GM19240 (cell line): ENCODE measurements at regions not wholly inside any gene's neighbourhood (a gene's known extent, or its start where the extent isn't known, plus 50 kb on each side); places are given as distances from the start of the nearest gene placed in this dataset.

ENCODE experiments used
- DNase-seq: peaks from one replicate; pipeline ENCODE4 v3.0.0; 2011; ENCODE audit warnings: low spot score; ENCODE audit not compliant: insufficient read length

DNA sequence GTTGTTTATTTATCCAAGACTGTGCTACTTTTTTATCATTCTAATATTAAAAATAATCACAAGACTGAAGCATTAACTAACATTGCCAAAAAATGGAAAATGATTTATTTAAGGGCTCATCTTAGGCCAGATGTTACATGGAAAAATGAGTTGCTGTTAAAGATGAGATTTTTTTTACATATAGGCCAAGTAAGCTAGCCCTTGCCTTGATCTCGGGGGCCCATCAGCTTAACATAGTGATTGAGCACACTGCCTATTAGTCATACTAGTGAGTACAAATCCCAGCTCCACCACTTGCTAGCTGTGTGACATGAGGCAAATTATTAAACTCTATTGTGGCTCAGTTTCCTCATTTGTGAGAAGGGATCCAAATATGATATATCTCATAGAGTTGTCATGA is 275.9 kb upstream of the SNX7 start:
- DNase-seq, result no peak

DNA sequence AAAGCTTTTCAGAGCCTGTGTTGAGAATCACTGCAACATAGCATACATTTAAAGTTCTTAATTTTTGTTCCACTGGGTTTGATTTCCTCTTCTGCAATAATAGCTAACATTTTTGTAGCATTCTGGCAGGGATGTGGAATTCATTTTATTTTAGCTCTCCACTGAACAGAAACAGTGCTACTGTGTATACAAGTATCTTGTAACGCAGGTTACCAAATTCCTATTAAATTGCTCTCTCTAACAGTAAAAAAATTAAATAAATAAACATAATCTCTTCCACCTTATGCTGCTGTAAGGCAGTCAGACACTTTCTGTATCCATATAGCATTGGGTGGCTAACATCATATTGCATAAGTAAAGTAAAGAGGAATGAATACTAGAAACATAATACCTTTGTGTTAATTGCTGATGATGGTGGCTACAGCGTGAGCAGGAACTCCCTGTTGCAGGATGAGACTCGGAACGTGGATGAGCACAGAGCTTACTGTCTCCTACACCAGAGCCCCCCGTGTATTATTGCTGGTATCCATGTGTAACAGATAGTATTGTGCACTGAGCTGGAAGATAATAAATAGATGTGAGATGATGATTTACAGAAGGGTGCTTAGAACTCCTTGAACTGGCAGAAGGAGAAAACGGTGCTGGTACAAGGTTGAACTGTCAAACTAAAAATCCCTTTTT is 276.9 kb upstream of the SNX7 start:
- DNase-seq, result no peak

DNA sequence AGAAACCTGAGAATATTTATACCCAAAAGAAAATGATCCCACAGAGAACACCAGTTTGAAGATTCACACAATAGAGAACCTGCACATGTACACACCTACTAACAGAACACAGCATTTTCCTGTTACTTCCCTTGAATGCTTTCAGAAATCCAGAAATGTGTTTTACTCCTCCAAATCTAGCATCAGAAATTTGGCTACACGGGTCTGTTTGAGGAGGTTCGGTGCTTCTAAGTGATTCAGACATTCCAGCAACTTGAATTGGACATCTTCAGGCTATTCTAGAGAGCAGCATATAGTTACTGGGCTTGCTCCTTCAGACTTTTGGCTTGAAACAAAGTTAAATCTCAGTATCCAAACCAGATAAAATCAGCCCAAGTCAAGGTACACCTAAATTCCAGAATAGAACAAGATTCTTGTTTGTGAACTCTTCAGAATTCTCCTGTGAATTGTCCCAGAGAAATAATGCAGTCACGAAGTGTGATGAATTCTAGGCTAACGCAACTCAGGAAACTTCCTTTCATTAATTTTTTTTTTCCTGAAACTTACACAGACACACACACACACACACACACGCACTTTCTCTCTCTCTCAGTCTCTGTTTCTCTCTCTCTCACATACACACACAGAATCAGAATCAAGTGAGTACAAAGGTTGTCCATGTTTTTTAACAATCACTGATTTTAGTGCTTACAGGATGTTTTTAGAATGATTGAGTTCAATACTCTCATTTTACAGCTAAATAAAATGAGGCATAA is 278.4 kb upstream of the SNX7 start:
- no peak for DNase-seq

DNA sequence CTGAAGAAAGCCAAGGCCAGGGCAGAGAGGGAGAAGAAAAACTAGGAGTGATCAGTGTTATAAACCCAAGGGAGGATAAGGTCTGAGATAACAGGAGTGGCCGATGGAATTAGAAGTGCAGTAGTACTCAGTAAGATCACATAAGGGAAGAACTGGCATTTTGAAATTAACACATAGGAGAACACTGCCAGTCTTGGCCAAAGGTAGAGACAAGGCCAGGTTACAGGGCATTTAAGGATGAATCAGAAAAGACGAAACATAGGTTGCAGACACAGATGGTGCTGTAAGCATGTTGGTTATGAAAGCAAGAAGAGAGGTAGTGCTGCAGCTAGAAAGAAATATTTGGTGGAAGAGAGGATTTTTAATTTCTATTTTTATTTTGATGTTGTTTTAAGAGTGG is 278.9 kb upstream of the SNX7 start:
- no peak for DNase-seq

DNA sequence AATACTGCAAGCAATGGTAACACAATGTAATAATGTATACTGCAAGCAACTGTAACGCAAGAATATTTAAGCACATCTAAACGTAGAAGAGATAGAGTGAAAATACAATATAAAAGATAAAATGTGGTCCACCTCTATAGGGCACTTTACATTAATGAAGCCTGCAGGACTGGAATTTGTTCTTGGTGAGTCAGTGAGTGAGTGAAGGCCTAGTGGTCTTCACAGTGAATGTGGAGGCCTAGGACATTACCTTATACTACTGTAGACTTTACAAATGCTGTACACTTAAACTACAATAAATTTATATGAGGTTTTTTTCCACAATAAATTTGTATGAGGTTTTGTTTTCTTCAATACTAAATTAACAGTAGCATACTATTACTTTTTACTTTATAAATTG is 287.4 kb upstream of the SNX7 start:
- DNase-seq, result no peak

DNA sequence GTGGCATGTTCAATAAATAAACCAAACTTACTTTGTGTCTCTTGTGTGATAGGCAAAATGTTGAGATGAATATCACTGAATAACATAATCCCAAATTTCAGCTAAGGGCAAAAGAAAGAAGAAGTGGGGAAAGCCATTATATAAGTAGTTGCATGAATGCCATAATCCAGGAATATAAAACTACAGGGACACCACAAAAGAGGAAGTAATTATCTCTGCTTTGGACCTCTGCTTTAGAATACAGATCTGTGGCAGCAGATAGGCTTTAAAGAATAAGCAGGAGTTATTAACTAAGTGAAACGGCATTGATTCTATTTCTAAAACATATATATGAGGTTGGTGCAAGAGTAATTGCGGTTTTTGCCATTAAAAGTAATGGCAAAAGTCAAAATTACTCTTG is 288.5 kb upstream of the SNX7 start:
- no peak for DNase-seq

DNA sequence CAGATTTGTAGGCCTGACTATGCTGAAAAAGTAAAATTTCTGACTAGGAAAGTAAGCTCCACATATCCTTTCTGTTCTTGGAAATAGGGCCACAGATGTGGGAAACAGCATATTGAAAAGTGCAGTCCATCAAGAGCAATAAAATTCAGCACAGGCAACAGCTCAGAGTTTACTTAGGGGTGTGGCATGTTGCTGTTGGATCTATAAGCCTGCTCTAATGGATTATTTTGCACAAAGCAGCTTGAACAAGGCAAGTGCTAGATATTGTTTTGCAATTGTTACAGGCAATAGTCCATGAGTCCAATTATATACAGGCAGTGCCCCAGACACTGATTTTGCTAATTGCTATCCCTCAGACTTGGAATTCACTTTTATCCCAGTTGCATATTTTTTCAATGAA is 289.8 kb upstream of the SNX7 start:
- DNase-seq, result no peak

DNA sequence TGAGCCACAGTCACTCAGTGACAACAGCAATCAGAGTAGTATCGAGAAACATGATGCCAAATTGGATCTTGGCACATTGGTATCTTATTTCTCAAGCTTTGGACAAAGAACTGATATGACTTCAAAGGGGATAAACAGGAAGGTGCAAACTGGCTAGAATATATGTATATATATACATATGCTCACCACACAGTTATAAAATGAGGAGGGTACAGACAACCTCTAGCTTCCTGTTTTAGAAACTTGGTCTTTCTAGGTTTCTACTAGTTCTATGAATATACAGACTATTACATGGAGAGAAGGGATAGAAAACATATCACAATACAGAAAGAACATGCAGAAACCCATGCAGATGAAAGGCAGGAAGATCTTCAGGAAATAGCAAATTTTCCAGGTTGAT is 292.1 kb upstream of the SNX7 start:
- DNase-seq, result no peak

DNA sequence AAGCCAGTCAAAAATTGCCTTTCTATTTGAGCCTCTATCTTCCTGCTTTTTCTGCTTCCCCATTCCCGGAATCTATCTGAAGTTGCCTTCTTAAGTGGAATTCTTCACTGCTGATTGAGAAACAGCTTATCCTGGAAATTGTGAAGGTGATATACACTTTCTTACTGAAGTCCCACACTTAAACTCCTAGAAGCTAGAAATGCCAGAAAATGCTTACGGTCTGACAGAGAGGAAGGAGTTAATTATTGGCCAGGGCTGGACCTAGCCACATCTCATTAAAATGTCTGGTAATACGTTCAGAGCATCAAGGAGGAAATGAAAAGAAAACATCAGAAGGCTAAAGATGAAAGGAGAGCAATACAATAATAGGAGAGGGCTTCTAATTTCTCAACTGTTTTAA is 292.5 kb upstream of the SNX7 start:
- DNase-seq, result no peak

DNA sequence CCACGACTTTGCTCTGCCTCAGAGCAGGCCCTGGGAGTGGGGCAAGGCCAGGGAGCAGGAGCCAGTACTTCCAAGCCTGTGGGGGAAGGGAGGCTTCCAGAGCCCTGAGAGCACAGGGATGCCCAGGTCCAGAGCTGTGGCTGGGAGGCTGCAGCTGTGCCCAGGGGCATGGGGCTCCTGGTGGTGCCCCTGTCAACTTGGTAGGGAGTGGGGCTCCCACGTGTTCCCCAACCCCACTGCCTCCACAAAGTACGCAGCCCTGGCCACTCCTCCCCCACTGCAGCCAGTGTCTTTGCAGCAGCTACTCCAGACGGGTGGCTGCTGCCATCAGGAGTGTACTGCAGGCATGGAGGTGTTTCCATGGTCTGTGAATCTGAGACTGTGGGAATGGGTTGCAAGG is 294.1 kb upstream of the SNX7 start:
- no peak for DNase-seq

DNA sequence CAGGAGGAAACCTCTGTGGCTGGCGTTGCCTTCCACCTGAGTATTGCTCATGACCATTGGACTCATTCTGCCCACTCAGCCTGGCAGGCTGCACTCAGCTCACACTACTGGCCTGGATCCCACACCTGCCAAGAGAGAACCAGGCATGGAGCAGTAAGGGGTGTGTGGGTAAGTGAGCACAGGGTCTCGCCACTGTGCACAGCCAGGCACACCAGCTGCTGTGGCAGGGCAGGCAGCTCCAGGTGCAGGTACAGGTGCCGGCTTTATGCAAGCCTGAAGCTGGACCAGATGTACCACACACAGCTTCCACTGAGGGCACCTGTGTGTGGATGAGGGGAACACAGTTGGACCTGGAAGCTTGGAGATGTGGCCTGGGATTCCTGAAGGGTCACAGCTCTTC is 295.2 kb upstream of the SNX7 start:
- DNase-seq, result no peak

DNA sequence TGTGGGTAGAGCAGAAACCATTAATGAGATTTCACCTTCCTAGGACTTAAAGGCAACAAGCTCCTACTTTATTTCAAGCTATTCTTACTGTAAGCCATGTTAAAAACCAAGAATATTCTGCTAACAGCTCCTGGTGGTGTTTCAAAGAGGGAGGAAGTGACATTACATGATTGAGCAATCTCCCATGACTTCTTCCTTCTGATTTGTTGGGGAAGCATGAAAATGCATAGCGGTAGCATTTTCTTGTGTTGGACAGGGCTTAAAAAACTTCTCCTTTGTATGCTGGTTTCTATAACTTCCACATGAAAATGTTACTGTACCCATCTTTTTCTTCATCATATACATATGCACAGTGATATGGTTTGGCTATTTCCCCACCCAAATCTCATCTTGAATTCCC is 297.0 kb upstream of the SNX7 start:
- no peak for DNase-seq

DNA sequence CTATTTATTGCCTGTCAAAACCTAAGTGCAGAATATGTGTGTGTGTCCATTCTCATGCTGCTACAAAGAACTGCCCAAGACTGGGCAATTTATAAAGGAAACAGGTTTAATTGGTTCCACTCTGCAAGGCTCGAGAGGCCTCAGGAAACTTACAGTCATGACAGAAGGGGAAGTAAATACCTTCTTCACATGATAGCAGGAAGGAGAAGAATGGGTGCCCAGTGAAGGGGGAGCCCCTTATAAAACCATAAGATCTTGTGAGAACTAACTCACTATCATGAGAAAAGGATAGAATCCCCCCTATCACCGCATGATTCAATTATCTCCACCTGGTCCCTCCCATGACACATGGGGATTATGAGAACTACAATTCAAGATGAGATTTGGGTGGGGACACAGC is 300.7 kb upstream of the SNX7 start:
- no peak for DNase-seq

DNA sequence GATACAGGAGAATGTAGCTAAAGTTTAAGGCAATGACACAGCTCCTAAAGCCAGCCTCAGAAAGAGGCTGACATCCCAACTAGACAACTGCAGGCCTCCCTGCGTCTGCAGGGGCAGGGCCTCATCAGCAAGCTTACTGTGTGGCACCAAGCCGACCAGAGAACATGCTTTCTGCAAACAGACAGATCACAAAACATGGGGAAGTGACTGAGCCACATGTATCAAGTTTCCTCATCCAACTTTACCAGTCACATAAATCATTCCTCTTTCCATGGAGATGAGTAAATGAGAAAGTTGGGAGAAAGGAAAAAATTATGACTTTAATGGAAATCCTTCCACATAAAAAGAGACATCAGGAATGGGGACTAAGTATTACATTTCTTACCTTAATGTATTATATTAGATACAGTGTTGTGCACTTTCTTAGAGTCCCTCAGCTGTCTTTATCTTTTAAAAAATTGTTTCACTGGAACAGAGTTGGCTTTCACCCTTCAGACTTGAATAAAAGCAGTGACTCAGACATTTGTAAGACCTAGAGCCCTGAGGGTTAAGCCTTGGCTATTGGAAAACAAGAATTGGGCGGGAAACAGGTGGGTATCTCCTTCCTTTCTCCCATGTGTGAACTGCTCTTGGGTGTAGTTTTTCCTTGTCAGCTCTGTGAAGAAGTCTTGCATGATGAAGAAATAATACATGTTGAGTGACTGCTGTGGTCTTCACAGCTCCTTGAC is 305.7 kb upstream of the SNX7 start:
- no peak for DNase-seq

DNA sequence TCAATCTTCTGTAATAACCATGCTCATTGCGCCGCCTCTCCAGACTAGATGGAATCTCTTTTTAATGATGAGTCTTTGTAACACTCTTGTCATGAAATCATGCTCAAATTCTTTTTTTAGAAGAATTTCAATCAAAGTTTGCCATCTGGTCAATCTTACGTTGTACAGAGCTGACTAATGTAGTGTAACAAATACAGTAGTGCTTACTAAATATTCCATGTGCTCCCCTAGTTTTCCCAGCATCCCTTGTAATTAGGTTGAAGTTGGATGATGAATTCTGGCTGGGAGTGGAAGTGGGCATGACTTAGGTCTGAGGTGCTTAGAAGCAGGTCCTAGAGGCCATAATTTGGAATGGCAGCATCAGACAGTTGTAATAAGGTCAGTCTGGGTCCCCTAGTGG is 309.1 kb upstream of the SNX7 start:
- no peak for DNase-seq

DNA sequence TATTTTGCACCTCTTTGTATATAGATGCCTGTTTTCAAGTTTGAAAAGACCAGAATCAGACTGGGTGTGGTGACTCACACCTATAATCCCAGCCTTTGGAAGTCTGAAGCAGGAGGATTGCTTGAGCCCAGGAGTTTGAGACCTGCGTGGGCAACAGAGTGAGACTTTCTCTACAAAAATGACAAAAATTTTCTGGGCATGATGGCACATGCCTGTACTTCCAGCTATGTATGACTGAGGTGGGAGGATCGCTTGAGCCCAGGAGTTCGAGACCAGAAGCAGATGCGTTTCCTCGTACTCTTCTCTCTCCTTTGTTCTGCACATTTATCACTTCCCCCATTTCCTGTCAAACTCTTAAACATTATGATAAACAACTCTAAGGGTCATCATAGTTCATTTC is 310.0 kb upstream of the SNX7 start:
- no peak for DNase-seq

DNA sequence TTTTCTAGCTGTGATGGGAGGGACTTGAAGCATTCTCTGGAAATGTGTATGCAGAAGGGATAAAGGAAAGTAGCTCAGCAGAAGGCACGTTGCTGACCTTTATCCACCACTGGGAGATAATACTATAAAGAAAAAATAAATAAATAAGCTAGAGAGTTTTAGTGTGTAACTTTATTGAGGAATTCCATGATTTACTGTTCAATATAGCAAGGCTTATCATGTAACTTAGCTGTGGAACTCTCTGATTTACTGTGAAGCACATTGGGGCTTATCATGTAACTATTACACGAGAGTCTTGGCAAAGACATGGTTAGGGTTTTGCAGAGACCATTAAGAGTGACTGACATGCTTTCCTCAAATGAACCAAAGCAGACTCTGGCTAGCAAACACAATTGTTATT is 316.1 kb upstream of the SNX7 start:
- no peak for DNase-seq

DNA sequence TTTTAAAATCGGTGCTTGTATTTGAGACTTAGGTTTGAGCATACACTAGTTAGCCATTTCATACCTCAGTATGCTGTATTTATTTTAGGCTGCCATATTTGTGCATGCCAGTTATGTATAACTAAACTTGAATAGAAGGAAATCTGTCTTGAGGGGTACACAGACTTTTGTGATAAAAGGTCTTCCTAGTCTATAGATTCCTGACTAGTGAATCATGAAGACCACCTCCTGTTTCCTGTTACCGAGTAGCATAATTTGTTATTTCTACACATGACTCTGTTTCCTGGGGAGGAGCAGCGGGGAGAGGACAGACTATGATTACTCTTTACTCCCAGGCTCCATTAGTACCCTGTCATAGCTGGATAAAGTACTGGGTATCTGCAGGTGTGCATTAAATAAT is 316.8 kb upstream of the SNX7 start:
- no peak for DNase-seq

DNA sequence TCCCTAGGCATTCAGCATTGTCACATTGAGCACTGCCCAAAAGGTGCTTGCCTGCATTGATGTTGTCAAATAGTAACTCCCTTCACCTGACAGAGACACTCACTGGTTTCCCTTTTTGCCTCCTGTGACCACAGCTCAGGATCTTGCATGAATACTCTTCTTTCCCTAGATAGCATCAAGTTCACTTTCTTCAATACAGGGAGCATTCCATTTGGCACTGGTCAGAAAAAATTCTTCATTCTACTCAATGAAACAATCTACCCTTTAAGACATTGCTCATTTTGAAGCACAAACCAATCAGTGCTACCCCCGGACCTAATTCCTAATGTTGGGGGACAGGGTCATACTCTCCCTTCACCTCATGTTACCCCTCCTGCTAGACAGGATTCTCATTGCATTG is 319.0 kb upstream of the SNX7 start:
- no peak for DNase-seq

DNA sequence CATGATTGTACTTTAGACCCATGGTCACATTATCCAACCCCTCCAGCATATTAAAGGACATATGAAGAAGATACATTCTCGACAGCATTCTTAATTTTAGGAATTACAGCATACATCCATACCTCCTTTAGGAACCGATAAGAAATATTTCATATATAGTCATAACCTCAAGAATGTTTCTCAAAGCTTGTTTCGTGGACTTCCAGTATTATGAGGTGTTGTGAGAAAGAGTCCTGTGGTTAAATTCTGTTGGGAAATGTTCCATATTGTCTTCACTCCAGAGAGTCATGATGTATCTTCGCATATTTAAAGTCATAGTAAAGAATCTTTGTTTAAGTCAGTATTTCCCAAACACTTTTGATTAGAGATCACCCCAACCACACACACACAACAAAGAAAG is 321.0 kb upstream of the SNX7 start:
- DNase-seq, result no peak

DNA sequence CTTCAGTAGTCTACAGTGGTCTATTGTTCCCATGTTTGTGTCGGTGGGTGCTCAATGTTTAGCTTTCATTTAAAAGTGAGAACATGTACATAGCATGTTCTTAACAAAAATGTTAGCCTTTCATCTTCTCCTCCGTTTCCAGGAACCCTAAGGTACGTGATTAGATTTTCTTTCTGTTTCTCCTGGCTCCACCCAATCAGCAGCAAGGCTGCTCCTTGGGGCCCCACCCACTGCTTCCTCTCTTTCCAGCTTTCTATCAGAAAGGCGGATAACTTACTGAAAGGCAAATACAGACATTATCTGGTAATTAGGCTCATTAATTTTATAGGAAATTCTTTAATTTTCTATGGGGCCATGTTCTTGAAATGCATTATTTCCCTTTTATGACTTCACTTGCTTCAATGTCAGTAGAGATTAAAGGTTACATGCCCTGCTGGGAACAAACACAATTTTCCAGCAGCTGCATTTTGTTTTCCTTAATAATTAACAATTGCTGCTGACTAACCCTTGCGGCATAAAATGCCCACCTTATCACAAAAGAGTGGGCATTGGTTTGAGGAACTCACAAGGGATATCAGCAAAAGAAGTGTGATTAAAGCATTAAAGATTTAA is 324.9 kb upstream of the SNX7 start:
- DNase-seq, result no peak

DNA sequence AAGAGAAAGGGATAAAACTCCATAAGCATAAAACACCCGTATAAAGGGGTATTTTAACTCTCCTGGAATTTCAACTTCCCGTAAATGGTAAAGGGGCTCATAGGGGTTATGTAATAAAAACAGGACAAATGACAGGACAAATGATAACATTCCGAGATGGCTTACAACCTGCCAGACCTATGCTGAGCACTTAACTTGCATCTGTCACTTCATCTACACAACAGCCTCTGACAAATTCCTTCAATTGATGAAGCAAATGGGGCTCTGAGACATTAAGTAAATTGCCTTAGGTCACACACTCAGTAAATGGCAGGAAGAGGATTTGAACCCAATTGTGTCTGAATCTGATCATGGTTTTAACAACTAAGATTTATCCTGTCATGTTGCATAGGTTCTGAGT is 327.6 kb upstream of the SNX7 start:
- DNase-seq, result no peak
